ENCODE measurements at regions not wholly inside any gene's neighbourhood (a gene's known extent, or its start where the extent isn't known, plus 50 kb on each side); places are given as distances from the start of the nearest gene placed in this dataset.
"Not testable (repeated sequence)": the region's sequence is repeated elsewhere in the genome, so short reads cannot be mapped to it uniquely, and the experiment has no call there.

DNA sequence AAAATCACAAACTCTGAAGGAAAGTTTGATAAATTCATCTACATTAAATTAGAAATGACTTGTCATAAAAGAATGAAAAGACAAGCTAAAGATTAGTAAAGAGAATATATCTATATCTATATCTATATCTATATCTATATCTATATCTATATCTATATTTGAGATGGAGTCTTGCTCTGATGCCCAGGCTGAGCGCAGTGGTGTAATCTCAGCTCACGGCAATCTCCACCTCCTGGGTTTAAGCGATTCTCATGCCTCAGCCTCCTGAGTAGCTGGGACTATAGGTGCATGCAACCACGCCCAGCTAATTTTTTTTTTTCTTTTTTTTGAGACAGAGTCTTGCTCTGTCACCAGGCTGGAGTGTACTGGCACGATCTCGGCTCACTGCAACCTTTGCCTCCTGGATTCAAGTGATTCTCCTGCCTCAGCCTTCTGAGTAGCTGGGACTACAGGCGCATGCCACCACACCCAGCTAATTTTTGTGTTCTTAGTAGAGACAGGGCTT is 202.6 kb downstream of the CTTN start:
- TF ChIP-seq, protein P1, sequence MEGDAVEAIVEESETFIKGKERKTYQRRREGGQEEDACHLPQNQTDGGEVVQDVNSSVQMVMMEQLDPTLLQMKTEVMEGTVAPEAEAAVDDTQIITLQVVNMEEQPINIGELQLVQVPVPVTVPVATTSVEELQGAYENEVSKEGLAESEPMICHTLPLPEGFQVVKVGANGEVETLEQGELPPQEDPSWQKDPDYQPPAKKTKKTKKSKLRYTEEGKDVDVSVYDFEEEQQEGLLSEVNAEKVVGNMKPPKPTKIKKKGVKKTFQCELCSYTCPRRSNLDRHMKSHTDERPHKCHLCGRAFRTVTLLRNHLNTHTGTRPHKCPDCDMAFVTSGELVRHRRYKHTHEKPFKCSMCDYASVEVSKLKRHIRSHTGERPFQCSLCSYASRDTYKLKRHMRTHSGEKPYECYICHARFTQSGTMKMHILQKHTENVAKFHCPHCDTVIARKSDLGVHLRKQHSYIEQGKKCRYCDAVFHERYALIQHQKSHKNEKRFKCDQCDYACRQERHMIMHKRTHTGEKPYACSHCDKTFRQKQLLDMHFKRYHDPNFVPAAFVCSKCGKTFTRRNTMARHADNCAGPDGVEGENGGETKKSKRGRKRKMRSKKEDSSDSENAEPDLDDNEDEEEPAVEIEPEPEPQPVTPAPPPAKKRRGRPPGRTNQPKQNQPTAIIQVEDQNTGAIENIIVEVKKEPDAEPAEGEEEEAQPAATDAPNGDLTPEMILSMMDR (IDR thresholded peaks at IDR 0.05; ENCODE audit: poor library complexity) = not testable (repeated sequence)
- TF ChIP-seq EZH2 (IDR thresholded peaks at IDR 0.05; ENCODE audit: borderline replicate concordance); EZH2phosphoT487 (IDR thresholded peaks at IDR 0.05; ENCODE audit: low read depth, severe bottlenecking, unreplicated experiment): not testable (repeated sequence)
